HCT116 (cell line): ENCODE measurements at regions not wholly inside any gene's neighbourhood (a gene's known extent, or its start where the extent isn't known, plus 50 kb on each side); places are given as distances from the start of the nearest gene placed in this dataset.

ENCODE experiments used
- CEBPB ChIP-seq: IDR thresholded peaks from 2 replicates; pipeline ENCODE4 v1.6.1; 2012; ENCODE audit warnings: low read depth
- CTCF ChIP-seq, 3 experiments: fragments of 200-600 bp in 1 of 3; sonication (generic) in 1 of 3; IDR thresholded peaks in 2 of 3; conservative IDR thresholded peaks in 1 of 3; 2 replicates each; pipeline ENCODE4 v1.5.1; 2012 to 2017; ENCODE audit warnings: low read depth in 2 of 3, low read length in 2 of 3, antibody characterized with exemption in 1 of 3, borderline replicate concordance in 1 of 3, control low read depth in 1 of 3, mild to moderate bottlenecking in 1 of 3, mixed read lengths in 1 of 3, mixed run types in 1 of 3, moderate library complexity in 1 of 3; ENCODE audit not compliant: insufficient read depth in 1 of 3
- EZH2 ChIP-seq: fragments of 200-600 bp; sonication (generic); IDR thresholded peaks from 2 replicates; pipeline ENCODE4 v1.6.1; 2017; ENCODE audit warnings: antibody characterized with exemption, mixed run types
- EZH2phosphoT487 ChIP-seq: fragments of 200-600 bp; IDR thresholded peaks from 2 replicates; pipeline ENCODE4 v1.6.1; 2018; ENCODE audit warnings: antibody characterized with exemption, borderline replicate concordance
- FOSL1 ChIP-seq: IDR thresholded peaks from 2 replicates; pipeline ENCODE4 v1.6.1; 2012; ENCODE audit warnings: low read depth
- JUND ChIP-seq: IDR thresholded peaks from 2 replicates; pipeline ENCODE4 v1.6.1; 2012
- POLR2A ChIP-seq: IDR thresholded peaks from 2 replicates; pipeline ENCODE4 v1.7.0; 2011; ENCODE audit warnings: borderline replicate concordance; ENCODE audit not compliant: insufficient read depth, insufficient read length; ENCODE audit errors: extremely low read depth
- POLR2AphosphoS5 ChIP-seq: IDR thresholded peaks from 2 replicates; pipeline ENCODE4 v1.6.1; 2011; ENCODE audit warnings: mild to moderate bottlenecking, low read depth, low read length, moderate library complexity
- RAD21 ChIP-seq: IDR thresholded peaks from 2 replicates; pipeline ENCODE4 v1.6.1; 2012; ENCODE audit warnings: low read depth, mild to moderate bottlenecking
- REST ChIP-seq: IDR thresholded peaks from 2 replicates; pipeline ENCODE4 v1.6.1; 2012; ENCODE audit warnings: low read depth
- SIN3A ChIP-seq: IDR thresholded peaks from 2 replicates; pipeline ENCODE4 v1.6.1; 2012; ENCODE audit warnings: low read depth
- SP1 ChIP-seq: IDR thresholded peaks from 2 replicates; pipeline ENCODE4 v1.6.1; 2012; ENCODE audit warnings: low read depth
- YY1 ChIP-seq: IDR thresholded peaks from 2 replicates; pipeline ENCODE4 v1.6.1; 2011; ENCODE audit warnings: low read length, low read depth, moderate library complexity, mild to moderate bottlenecking; ENCODE audit not compliant: insufficient replicate concordance; ENCODE audit errors: extremely low read depth
- TF ChIP-seq, protein P1 (sequence below): IDR thresholded peaks from 2 replicates; pipeline ENCODE4 v1.6.1; 2011; ENCODE audit warnings: mild to moderate bottlenecking, low read length, moderate library complexity; ENCODE audit not compliant: insufficient replicate concordance; ENCODE audit errors: extremely low read depth

GRCh38 chr3:177282119-177282655 lies 84.9 kb upstream of the TBL1XR1 start:
- no peak for TF ChIP-seq CTCF (IDR thresholded peaks at IDR 0.05 in 2 of 3, conservative IDR thresholded peaks at IDR 0.05 in 1 of 3; ENCODE audit: borderline replicate concordance in 1 of 3, insufficient read depth in 1 of 3, low read depth in 2 of 3, low read length in 2 of 3)
- no peak for TF ChIP-seq EZH2phosphoT487
- TF ChIP-seq SP1: no peak
- TF ChIP-seq, protein P1, sequence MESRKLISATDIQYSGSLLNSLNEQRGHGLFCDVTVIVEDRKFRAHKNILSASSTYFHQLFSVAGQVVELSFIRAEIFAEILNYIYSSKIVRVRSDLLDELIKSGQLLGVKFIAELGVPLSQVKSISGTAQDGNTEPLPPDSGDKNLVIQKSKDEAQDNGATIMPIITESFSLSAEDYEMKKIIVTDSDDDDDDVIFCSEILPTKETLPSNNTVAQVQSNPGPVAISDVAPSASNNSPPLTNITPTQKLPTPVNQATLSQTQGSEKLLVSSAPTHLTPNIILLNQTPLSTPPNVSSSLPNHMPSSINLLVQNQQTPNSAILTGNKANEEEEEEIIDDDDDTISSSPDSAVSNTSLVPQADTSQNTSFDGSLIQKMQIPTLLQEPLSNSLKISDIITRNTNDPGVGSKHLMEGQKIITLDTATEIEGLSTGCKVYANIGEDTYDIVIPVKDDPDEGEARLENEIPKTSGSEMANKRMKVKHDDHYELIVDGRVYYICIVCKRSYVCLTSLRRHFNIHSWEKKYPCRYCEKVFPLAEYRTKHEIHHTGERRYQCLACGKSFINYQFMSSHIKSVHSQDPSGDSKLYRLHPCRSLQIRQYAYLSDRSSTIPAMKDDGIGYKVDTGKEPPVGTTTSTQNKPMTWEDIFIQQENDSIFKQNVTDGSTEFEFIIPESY: no peak
- no peak for TF ChIP-seq REST
- TF ChIP-seq RAD21: no peak
- TF ChIP-seq JUND: no peak
- no peak for TF ChIP-seq EZH2
- no peak for TF ChIP-seq CEBPB
- no peak for TF ChIP-seq SIN3A
- no peak for TF ChIP-seq FOSL1
- no peak for TF ChIP-seq YY1
- TF ChIP-seq POLR2AphosphoS5: no peak
- TF ChIP-seq POLR2A: no peak
